ENCODE measurements at regions not wholly inside any gene's neighbourhood (a gene's known extent, or its start where the extent isn't known, plus 50 kb on each side); places are given as distances from the start of the nearest gene placed in this dataset.
A peak's percentile ranks its signal among the peaks of the same experiment; 100 is the strongest.

GRCh38 chr1:184272175-184272866, 114.5 kb upstream of the C1orf21 start:
- no peak overlapping the region for H3K27ac ChIP-seq
- TF ChIP-seq, protein P1, sequence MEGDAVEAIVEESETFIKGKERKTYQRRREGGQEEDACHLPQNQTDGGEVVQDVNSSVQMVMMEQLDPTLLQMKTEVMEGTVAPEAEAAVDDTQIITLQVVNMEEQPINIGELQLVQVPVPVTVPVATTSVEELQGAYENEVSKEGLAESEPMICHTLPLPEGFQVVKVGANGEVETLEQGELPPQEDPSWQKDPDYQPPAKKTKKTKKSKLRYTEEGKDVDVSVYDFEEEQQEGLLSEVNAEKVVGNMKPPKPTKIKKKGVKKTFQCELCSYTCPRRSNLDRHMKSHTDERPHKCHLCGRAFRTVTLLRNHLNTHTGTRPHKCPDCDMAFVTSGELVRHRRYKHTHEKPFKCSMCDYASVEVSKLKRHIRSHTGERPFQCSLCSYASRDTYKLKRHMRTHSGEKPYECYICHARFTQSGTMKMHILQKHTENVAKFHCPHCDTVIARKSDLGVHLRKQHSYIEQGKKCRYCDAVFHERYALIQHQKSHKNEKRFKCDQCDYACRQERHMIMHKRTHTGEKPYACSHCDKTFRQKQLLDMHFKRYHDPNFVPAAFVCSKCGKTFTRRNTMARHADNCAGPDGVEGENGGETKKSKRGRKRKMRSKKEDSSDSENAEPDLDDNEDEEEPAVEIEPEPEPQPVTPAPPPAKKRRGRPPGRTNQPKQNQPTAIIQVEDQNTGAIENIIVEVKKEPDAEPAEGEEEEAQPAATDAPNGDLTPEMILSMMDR (conservative IDR thresholded peaks at IDR 0.05) = no peak

DNA sequence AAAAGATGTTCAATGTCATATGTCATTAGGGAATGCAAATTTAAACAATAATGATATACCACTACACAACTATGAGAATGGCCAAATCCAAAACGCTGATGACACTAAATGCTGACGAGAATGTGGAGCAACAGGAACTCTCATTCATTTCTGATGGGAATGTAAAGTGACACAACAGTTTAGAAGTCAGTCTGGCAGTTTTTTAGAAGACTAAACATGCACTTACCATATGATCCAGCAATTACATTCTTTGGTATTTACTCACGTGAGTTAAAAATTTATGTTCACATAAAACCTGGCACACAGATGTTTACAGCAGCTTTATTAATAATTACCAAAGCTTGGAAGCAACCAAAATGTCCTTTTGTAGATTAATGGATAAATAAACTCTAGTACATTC, 110.4 kb upstream of the C1orf21 start:
- TF ChIP-seq, protein P1 (conservative IDR thresholded peaks at IDR 0.05) = no peak

GRCh38 chr1:184279911-184280458, 106.8 kb upstream of the C1orf21 start:
- no peak overlapping the region for H3K27ac ChIP-seq
- TF ChIP-seq, protein P1 (conservative IDR thresholded peaks at IDR 0.05) = no peak

More for the DNA sequence above, 110.4 kb upstream of the C1orf21 start:
- H3K27ac ChIP-seq = no peak overlapping the region

GRCh38 chr1:184283999-184284398, 102.8 kb upstream of the C1orf21 start:
- peak overlapping the region; percentile 43 for H3K27ac ChIP-seq
- TF ChIP-seq, protein P1 (conservative IDR thresholded peaks at IDR 0.05) = no peak

DNA sequence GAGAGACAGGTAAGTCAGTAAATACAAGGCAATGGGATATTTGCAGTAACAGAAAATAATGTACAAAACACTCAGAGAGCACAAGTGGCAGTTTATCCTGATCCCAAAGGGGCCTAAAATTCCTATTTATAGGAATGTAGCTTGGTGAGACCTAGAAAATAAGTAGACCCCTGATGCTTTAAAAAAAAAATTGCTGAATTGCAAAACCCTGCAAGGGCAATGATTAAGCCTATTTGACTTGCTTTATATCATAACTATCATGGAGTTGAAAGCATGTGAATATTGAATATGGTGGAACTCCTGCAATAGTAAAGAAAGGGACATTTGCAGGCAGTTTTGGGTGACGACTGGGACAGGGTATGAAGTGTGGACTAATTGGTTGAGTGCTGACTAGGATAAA, 101.9 kb upstream of the C1orf21 start:
- H3K27ac ChIP-seq = peak overlapping the region; percentile 43; the same call in 1 of the 2 replicates
- TF ChIP-seq, protein P1 (conservative IDR thresholded peaks at IDR 0.05) = no peak

DNA sequence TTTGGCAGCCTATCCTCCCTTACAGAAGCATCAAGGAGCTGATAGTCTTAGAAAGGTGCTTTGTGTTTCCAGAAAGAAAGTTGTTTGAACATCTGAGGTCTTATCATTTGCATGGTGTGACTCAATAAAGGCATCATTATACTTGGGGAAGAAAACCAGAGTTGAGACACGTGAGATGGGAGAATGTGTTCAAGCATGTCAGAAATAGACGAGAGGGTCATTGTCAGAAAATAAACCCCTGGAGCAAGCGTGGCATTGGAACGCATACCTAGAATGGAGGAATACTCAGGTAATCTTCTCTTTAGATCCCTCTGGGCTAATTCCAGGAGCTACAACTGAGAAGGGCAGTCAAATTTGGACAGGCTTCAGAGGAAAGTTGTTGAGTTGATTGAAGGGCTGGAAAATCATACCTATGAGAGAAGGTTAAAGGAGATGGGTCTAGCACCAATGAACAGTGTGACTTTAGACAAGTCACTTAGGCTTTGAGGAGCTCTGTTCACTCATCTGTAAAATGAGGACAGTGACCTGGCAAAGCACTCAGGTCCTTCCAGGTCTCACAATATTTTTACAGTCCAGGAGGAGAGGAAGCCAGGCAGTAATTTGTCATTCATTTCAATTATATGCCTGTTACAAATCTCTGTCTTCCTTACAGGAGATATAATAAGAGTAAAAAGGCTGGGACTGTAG, 101.3 kb upstream of the C1orf21 start:
- H3K27ac ChIP-seq = no peak overlapping the region
- TF ChIP-seq, protein P1 (conservative IDR thresholded peaks at IDR 0.05) = no peak

- TF ChIP-seq, protein P1 (conservative IDR thresholded peaks at IDR 0.05) = no peak
- no peak overlapping the region for H3K27ac ChIP-seq
Measured at GRCh38 chr1:184287001-184287400, 99.8 kb upstream of the C1orf21 start.

Data from VCaP (cell line).